ENCODE measurements at regions not wholly inside any gene's neighbourhood (a gene's known extent, or its start where the extent isn't known, plus 50 kb on each side); places are given as distances from the start of the nearest gene placed in this dataset.

DNA sequence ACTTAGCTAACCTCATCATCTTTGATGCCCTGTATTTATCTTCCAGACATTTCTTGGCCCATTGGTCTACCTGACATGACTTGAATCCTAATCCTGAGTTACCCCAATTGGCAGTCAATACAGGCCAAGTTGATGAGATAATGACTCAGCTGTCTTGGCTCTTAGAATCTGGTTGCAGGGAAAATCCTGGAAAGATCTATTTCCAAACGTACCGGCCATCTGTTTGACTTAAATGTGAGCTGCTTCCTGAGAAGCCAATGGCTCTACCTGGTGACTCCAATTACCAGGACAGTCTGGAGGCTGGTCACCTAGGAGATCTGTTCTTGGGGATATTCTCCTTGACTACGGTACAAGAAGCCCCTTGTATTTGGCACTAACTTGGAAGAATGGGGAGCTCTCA is 475.2 kb upstream of the BRINP1 start:
- TF ChIP-seq, protein P1, sequence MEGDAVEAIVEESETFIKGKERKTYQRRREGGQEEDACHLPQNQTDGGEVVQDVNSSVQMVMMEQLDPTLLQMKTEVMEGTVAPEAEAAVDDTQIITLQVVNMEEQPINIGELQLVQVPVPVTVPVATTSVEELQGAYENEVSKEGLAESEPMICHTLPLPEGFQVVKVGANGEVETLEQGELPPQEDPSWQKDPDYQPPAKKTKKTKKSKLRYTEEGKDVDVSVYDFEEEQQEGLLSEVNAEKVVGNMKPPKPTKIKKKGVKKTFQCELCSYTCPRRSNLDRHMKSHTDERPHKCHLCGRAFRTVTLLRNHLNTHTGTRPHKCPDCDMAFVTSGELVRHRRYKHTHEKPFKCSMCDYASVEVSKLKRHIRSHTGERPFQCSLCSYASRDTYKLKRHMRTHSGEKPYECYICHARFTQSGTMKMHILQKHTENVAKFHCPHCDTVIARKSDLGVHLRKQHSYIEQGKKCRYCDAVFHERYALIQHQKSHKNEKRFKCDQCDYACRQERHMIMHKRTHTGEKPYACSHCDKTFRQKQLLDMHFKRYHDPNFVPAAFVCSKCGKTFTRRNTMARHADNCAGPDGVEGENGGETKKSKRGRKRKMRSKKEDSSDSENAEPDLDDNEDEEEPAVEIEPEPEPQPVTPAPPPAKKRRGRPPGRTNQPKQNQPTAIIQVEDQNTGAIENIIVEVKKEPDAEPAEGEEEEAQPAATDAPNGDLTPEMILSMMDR (IDR thresholded peaks at IDR 0.05; ENCODE audit: low read depth, low read length): no peak
- no peak for DNase-seq (ENCODE audit: extremely low read depth, low read depth)

DNA sequence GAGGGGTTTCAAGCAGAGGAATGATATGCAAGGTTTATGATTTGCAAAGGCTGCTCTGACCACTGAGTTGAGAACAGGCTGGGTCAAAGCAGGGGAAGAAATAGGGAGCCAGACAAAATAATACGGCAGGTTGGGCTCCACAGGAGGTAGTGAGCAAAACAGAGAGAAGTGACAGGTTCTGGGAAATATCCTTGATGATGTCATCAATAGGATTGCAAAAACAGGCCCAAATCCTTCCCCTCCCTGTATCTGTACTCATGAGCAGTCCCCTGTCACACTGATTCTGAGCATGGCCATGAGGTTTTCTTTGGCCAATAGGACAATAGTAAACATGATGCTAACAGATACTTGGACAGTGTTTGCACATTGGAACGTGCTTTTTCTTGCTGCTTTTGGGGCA is 471.8 kb upstream of the BRINP1 start:
- TF ChIP-seq, protein P1 (IDR thresholded peaks at IDR 0.05; ENCODE audit: low read depth, low read length): no peak
- DNase-seq (ENCODE audit: extremely low read depth, low read depth): no peak

DNA sequence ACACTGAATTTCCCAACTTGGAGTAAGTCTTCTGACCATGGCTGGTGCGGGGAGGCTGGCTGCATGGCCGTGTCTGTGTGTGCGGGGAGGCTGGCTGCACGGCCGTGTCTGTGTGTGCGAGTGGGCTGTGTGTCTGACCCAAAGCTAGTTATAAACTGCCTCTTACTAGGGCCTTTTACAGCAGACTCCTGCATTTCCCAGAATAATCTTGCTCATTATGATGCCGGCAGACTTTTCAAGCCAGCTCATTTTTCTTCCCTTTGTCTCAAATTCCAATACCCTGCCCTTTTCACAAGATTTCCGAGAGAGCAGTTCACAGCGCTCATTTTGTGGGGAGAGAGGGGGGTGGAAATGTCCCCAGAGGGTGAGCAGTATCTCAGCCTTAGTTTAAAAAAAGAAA is 470.7 kb upstream of the BRINP1 start:
- no peak for DNase-seq (ENCODE audit: extremely low read depth, low read depth)
- TF ChIP-seq, protein P1 (IDR thresholded peaks at IDR 0.05; ENCODE audit: low read depth, low read length): no peak

DNA sequence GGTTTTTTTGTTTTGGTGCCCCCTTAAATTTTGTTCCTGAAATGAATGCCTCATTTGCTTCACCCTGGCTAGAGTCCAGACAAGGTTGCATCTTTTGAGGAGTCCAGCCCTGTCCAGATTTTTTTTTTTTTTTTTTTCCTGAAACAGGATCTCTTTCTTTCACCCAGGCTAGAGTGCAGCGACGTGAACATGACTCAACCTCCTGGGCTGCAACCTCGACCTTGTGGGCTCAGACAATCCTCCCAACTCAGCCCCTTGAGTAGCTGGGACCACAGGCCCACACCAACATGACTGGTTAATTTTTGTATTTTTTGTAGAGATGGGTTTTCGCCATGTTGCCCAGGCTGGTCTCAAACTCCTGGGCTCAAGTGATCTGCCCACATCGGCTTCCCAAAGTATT is 469.0 kb upstream of the BRINP1 start:
- TF ChIP-seq, protein P1 (IDR thresholded peaks at IDR 0.05; ENCODE audit: low read depth, low read length): no peak
- no peak for DNase-seq (ENCODE audit: extremely low read depth, low read depth)

DNA sequence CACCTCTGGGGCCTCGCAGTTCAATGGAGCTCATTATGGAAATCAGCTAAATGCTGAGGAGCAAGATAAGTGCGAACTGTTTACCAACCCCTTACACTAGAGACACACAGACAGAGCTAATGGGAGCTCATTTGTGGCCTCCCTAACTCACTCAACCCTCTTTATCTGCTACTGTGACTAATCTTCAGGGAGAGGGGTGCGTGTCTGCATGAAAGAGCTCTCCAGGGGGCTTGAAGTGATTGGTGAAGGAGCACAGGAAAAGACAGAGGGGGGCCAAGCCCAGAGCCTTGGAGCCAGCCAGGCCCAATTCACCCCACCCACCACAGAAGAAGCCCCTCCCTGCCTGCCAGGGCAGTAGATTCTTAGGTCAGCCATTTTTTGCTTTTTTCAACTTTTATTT is 466.8 kb upstream of the BRINP1 start:
- no peak for DNase-seq (ENCODE audit: extremely low read depth, low read depth)

DNA sequence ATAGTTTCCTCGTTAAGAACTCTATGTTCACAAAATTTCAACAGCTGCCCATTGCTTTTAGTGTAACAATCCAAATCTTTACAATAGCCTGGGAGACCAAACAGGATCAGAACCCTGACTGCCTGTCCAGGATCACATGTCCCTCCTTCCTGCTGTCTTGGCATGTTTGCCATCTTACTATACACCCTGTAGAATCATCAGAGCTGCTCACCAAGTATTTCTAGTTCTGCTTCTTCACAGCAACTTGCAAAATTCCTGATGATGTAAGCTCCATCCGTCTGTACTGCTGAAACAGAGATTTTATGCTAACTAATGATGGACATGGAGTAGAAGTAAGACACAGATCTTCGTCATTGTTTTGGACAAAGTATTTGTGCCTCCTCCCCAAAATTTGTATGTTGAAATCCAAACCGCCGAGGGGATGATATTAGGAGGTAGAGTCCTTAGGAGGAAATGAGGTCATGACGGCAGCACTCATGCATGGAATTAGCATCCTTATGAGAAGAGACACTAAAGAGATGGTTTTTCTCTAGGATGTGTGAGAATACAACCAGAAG is 464.9 kb upstream of the BRINP1 start:
- DNase-seq (ENCODE audit: extremely low read depth, low read depth): no peak
- TF ChIP-seq, protein P1 (IDR thresholded peaks at IDR 0.05; ENCODE audit: low read depth, low read length): no peak

More for the DNA sequence above, 466.8 kb upstream of the BRINP1 start:
- TF ChIP-seq, protein P1 (IDR thresholded peaks at IDR 0.05; ENCODE audit: low read depth, low read length): no peak

DNA sequence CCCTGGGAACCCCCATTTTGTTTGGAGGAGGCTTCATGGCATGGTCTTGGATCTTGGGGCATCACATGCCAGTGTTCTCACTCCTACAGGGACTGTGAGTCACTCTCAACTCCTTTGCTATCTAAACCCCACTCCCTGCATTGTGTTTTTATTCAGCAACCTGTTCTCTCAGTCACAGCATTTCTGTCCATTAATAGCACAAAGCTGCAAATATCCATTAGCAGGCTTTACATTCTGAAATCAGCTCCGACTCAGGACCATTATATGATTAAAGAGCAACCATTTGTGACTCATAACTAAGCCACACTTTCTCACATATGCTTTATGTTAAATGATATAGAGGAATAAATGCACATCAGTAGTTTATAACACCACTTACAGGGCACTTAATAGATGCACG is 462.1 kb upstream of the BRINP1 start:
- TF ChIP-seq, protein P1 (IDR thresholded peaks at IDR 0.05; ENCODE audit: low read depth, low read length): no peak

More for the DNA sequence above, 462.1 kb upstream of the BRINP1 start:
- DNase-seq (ENCODE audit: extremely low read depth, low read depth): no peak
